LNCaP clone FGC (cell line): ENCODE measurements at regions not wholly inside any gene's neighbourhood (a gene's known extent, or its start where the extent isn't known, plus 50 kb on each side); places are given as distances from the start of the nearest gene placed in this dataset.
"Not testable (repeated sequence)": the region's sequence is repeated elsewhere in the genome, so short reads cannot be mapped to it uniquely, and the experiment has no call there.

Experiments used
- DNase-seq: peaks from one replicate; pipeline ENCODE4 v3.0.0-alpha.2; 2011; ENCODE audit warnings: low read depth
- H3K4me3 ChIP-seq: 2 replicates; pipeline ENCODE4 v1.5.1; 2011; ENCODE audit warnings: mild to moderate bottlenecking, low read depth, low read length, control low read depth
- TF ChIP-seq, protein P1 (sequence below): IDR thresholded peaks from 2 replicates; pipeline ENCODE4 v1.5.1; 2012; ENCODE audit warnings: mild to moderate bottlenecking; ENCODE audit not compliant: control insufficient read depth, insufficient read depth; ENCODE audit errors: extremely low read depth

DNA sequence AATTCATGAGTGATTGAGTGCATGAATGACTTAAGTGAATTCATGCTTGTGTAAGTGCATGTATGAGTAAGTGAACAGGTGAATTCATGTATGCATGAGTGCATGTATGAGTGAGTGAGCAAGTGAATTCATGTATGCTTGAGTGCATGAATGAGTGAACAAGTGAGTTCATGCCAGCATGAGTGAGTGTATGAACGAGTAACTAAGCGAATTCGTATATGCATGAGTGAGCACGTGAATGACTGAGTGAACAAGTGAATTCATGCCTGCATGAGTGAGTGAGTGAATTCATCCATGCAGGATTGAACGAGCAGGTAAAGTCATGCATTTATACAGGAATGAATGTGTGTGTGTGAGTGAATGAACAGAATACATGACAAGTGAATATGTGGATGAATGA lies 278.5 kb upstream of the USP9Y start:
- TF ChIP-seq, protein P1, sequence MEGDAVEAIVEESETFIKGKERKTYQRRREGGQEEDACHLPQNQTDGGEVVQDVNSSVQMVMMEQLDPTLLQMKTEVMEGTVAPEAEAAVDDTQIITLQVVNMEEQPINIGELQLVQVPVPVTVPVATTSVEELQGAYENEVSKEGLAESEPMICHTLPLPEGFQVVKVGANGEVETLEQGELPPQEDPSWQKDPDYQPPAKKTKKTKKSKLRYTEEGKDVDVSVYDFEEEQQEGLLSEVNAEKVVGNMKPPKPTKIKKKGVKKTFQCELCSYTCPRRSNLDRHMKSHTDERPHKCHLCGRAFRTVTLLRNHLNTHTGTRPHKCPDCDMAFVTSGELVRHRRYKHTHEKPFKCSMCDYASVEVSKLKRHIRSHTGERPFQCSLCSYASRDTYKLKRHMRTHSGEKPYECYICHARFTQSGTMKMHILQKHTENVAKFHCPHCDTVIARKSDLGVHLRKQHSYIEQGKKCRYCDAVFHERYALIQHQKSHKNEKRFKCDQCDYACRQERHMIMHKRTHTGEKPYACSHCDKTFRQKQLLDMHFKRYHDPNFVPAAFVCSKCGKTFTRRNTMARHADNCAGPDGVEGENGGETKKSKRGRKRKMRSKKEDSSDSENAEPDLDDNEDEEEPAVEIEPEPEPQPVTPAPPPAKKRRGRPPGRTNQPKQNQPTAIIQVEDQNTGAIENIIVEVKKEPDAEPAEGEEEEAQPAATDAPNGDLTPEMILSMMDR: no peak
- no peak for DNase-seq
- no peak overlapping the region for H3K4me3 ChIP-seq

DNA sequence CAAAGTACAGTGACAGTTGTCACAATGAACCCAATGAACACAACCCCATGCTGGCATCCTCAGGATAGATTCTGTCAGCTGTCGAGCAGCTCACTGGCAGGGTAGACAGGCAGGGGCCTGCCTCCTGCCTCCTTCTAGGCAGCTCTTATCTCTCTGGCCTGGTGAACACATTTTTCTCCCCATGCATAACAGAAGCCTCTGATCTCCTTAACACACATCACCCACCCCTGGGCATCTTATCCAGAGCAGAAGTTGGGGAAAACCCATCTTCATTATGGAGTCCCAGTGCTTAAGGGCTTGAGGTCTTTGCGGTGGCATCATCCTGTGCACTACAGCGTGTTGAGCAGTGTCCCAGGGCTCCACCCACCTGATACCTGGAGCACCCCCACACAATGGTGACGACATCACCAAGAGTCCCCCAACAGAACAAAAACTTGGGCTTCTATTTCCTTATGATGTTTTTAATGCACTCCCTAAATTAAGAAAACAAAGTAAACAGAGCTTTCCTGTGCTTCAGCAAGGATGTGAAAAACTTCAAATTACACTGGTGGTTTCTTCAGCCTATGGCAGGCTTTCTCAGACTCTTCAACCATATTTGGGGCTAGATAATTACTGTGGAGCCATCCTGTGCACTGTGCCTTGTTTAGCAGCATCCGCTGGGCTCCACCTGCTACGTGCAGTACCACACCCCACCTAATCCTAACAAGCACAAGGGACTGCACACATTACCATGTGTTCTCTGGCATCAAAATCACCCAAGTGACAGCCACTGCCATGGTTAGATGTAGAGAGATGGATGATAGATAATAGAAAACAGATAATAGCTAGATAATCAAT lies 277.4 kb upstream of the USP9Y start:
- DNase-seq: no peak
- H3K4me3 ChIP-seq: no peak overlapping the region
- TF ChIP-seq, protein P1: no peak

DNA sequence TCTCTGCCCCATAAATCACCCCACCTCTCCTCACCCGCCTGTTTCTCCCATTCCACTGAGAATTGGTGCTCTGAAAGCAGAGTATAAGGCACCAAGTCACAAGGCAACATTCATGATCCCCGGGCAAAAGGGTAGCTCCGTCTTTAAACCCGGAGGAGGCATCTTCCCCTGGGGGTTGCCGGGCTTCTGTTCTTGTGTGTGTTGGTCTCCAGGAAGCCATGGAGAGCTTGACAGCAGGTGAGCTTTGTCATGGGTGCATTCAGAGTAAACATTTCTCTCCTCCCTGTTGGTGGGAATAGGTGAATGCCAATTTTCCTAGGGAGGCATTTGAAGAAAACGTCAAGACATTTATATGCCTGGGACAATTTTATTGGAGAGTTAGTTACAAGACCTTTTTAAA lies 275.5 kb upstream of the USP9Y start:
- no peak for DNase-seq
- no peak overlapping the region for H3K4me3 ChIP-seq
- TF ChIP-seq, protein P1: no peak

DNA sequence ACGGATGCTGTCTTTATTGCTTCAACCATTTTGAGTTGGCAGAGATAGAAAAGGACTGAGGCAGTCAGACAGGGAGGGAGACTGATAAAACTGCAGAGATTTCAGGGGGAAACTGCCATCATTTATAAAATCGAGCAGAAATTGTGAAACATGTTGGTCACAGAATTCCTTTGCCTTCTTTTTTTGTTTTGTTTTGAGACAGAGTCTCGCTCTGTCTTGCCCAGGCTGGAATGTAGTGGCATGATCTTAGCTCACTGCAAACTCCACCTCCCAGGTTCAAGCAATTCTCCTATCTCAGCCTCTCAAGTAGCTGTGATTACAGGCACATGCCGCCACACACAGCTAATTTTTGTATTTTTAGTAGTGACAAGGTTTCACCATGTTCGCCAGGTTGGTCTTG lies 273.7 kb upstream of the USP9Y start:
- H3K4me3 ChIP-seq: no peak overlapping the region
- DNase-seq: no peak
- TF ChIP-seq, protein P1: no peak

DNA sequence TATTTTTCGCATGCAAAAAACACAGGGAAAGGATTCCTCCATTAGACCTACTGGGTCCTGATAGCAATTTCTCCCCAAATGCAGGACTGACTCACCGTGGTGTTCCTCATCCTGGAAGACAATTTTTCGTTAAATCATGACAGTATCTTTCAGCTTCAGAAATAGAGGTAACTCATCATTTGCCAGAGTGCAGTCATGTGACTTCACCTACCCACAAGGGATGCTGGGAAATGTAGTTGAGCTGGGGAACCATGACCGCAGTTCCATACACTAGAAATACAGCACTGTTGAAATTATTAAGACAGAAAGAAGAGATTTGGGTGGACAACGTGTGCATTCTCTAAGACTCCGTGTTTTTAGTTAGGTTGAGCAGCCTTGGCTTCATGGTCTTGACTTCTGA lies 269.5 kb upstream of the USP9Y start:
- DNase-seq: no peak
- TF ChIP-seq, protein P1: no peak

DNA sequence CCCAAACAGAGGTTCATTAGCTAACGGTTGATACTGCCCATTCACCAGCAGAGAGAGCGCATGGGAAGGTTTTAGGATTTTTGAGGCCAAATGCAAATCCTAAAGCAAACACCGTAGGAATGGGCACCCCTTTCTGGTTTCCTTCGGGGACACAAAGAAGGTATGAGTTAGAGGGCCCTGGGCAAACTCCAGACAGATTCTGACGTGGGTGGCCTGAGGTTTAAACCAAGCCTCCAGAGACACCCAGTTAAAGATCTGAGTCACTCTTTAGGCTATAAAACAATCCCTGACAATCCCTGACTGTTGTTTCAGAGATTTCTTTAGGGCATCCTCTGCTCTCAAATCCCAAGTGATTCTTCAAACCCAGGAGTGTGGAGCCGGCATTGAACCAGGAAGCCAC lies 262.2 kb upstream of the USP9Y start:
- not testable (repeated sequence) for H3K4me3 ChIP-seq, DNase-seq

More for the DNA sequence above, 269.5 kb upstream of the USP9Y start:
- no peak overlapping the region for H3K4me3 ChIP-seq

DNA sequence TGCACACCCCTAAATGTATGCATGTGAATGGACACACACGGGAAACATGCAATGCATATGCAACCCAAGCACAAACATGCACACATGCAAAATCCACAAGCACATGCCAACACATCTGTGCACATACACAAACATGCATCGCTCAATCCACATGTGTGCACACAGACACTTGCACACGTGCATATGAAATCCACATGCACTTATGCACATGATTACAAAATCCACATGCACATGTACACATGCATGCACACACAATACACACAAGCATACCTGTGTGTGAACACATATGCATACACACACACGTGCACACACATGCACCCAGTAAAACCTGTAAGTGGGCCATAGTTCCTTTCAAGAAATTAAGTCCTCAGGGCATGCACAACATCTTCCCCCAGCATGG lies 256.8 kb upstream of the USP9Y start:
- no peak for DNase-seq
- no peak overlapping the region for H3K4me3 ChIP-seq
- TF ChIP-seq, protein P1: no peak

DNA sequence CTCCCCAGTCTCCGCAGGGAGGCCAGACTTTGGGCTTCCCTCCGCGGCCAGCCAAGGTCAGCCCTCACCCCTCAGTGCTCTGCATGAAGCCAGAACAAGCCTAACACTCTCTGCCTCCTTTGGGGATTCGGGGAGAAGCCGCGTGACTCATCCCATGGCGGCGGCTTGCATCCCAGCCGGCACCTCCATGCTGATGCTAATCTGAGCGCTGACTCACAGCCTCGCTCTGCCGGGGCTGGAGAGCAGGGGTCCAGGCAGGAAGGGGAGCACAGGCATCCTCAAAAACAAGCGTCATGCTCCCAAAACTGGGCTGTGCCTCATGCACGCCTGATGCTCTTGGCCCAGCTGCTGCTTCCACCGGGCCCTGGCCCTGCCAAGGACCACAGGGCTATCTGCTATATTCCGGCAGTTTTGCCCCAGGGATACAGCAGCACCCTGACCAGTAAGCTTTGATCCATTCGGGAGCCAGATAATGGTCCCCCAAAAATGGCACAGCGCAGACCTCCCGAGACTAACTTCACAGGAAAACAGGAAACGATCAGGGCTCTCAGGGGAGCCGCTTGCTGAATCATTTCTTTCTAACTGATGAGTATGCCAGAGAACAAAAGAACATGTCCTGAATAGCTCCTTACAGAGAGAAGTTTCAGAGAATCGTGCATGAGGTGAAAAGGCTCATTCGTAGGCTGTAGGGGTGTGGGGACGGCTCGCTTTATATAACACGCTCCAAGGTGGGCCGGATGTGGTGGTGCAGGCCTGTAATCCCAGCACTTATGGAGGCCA lies 254.4 kb upstream of the USP9Y start:
- H3K4me3 ChIP-seq, DNase-seq: not testable (repeated sequence)

DNA sequence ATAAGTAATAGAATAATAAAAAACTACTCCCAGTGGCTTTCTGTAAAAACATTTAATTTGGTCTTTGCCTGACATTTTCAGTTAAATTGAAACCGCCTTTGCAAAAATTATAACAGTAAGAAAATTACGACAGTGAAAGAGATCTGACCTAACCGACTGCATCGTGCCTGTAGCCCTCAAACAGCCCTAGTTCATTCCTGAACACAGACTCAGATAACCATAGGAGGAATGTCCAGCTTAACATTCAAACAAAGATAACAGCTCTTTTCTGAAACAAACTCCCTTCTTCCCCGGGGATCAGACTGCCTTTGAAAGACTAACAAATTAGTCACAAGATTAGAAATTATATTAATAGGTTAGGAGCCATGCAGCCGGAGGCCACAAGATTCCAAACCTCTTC lies 252.5 kb upstream of the USP9Y start:
- DNase-seq, H3K4me3 ChIP-seq: not testable (repeated sequence)

DNA sequence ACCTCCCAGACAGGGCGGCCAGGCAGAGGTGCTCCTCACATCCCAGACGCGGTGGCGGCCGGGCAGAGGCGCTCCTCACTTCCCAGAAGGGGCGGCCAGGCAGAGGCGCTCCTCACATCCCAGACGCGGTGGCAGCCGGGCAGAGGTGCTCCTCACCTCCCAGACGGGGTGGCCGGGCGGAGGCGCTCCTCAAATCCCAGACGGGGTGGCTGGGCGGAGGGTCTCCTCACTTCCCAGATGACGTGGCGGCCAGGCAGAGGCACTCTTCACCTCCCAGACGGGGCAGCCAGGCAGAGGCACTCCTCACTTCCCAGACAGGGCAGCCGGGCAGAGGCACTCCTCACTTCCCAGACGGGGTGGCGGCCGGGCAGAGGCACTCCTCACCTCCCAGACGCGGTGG lies 247.7 kb upstream of the USP9Y start:
- not testable (repeated sequence) for DNase-seq

More for the DNA sequence above, 247.7 kb upstream of the USP9Y start:
- H3K4me3 ChIP-seq: not testable (repeated sequence)
